Liver (tissue), 8 donors: ENCODE measurements at regions not wholly inside any gene's neighbourhood (a gene's known extent, or its start where the extent isn't known, plus 50 kb on each side); places are given as distances from the start of the nearest gene placed in this dataset.

Experiments used
- DNase-seq: peaks from one replicate; pipeline ENCODE4 v3.0.0-alpha.2; 2017; ENCODE audit warnings: low spot score
- H3K27ac ChIP-seq, 2 donors: one replicate each; pipeline ENCODE4 v1.7.0; 2013; ENCODE audit warnings: inconsistent platforms in 2 of 2, low read length in 2 of 2, control low read depth in 1 of 2, low read depth in 1 of 2, mild to moderate bottlenecking in 1 of 2
- H3K27me3 ChIP-seq, 4 donors: one replicate each; pipeline versions ENCODE4 v1.6.1 to v1.7.0; 2013; ENCODE audit warnings: low read length in 3 of 4, inconsistent platforms in 1 of 4, mild to moderate bottlenecking in 1 of 4, moderate library complexity in 1 of 4; ENCODE audit not compliant: control insufficient read depth in 4 of 4, insufficient read depth in 4 of 4
- H3K36me3 ChIP-seq, 4 donors: one replicate each; pipeline versions ENCODE4 v1.6.1 to v1.7.0; 2013; ENCODE audit warnings: low read length in 3 of 4, mild to moderate bottlenecking in 3 of 4, low read depth in 1 of 4, moderate library complexity in 1 of 4; ENCODE audit not compliant: control insufficient read depth in 4 of 4, insufficient read depth in 3 of 4
- H3K4me1 ChIP-seq, 4 donors: one replicate each; pipeline versions ENCODE4 v1.6.1 to v1.7.0; 2013; ENCODE audit warnings: low read length in 3 of 4, mild to moderate bottlenecking in 3 of 4, moderate library complexity in 1 of 4; ENCODE audit not compliant: control insufficient read depth in 4 of 4, insufficient read depth in 4 of 4
- H3K4me3 ChIP-seq, 3 donors: one replicate each; pipeline versions ENCODE4 v1.6.1 to v1.7.0; 2013; ENCODE audit warnings: low read length in 3 of 3, control low read depth in 1 of 3, low read depth in 1 of 3, mild to moderate bottlenecking in 1 of 3
- H3K9ac ChIP-seq, 2 donors: one replicate each; pipeline ENCODE4 v1.7.0; 2013; ENCODE audit warnings: low read length in 2 of 2, mild to moderate bottlenecking in 2 of 2, moderate library complexity in 2 of 2, control low read depth in 1 of 2, low read depth in 1 of 2
- H3K9me3 ChIP-seq, 4 donors: one replicate each; pipeline versions ENCODE4 v1.6.1 to v1.7.0; 2013; ENCODE audit warnings: low read length in 3 of 4; ENCODE audit not compliant: control insufficient read depth in 4 of 4
- ATF3 ChIP-seq: IDR thresholded peaks from 2 replicates; pipeline ENCODE4 v1.6.1; 2016; ENCODE audit warnings: antibody characterized with exemption
- CTCF ChIP-seq: fragments of 150-350 bp; IDR thresholded peaks from 2 replicates; pipeline ENCODE4 v1.5.1; 2017; ENCODE audit warnings: improper control_type of control experiment, low read depth, low read length; ENCODE audit not compliant: missing input control
- EGR1 ChIP-seq, 2 donors: IDR thresholded peaks; 2 replicates each; pipeline ENCODE4 v1.6.1; 2016 to 2018; ENCODE audit warnings: antibody characterized with exemption in 2 of 2, low read depth in 2 of 2
- FOXA2 ChIP-seq: IDR thresholded peaks from 2 replicates; pipeline ENCODE4 v1.6.1; 2016; ENCODE audit warnings: antibody characterized with exemption
- GABPA ChIP-seq, 2 donors: IDR thresholded peaks in 1 of 2; conservative IDR thresholded peaks in 1 of 2; 2 replicates each; pipeline ENCODE4 v1.6.1; 2016; ENCODE audit warnings: antibody characterized with exemption in 2 of 2, mild to moderate bottlenecking in 1 of 2, moderate library complexity in 1 of 2
- HNF4A ChIP-seq, 2 donors: conservative IDR thresholded peaks; 2 replicates each; pipeline ENCODE4 v1.6.1; 2016; ENCODE audit warnings: antibody characterized with exemption in 2 of 2, mild to moderate bottlenecking in 2 of 2
- HNF4G ChIP-seq: IDR thresholded peaks from 2 replicates; pipeline ENCODE4 v1.6.1; 2016; ENCODE audit warnings: antibody characterized with exemption
- JUND ChIP-seq, 2 donors: IDR thresholded peaks; 2 replicates each; pipeline ENCODE4 v1.6.1; 2016; ENCODE audit warnings: antibody characterized with exemption in 2 of 2
- MAX ChIP-seq: IDR thresholded peaks from 2 replicates; pipeline ENCODE4 v1.6.1; 2016; ENCODE audit warnings: antibody characterized with exemption
- RAD21 ChIP-seq, 2 donors: IDR thresholded peaks; 2 replicates each; pipeline ENCODE4 v1.6.1; 2016; ENCODE audit warnings: antibody characterized with exemption in 2 of 2, mild to moderate bottlenecking in 2 of 2
- REST ChIP-seq: IDR thresholded peaks from 2 replicates; pipeline ENCODE4 v1.6.1; 2016; ENCODE audit warnings: antibody characterized with exemption, mild to moderate bottlenecking
- SP1 ChIP-seq: IDR thresholded peaks from 2 replicates; pipeline ENCODE4 v1.6.1; 2018; ENCODE audit warnings: antibody characterized with exemption, mild to moderate bottlenecking
- YY1 ChIP-seq: IDR thresholded peaks from 2 replicates; pipeline ENCODE4 v1.6.1; 2016; ENCODE audit warnings: antibody characterized with exemption, mild to moderate bottlenecking
- ZBTB33 ChIP-seq: IDR thresholded peaks from 2 replicates; pipeline ENCODE4 v1.6.1; 2016; ENCODE audit warnings: antibody characterized with exemption
- WGBS: extraction: QIAGEN DNeasy Blood & Tissue Kit; methylation state at CpG from one replicate; pipeline ENCODE4 v1.1.7; 2013; 5-methylcytosine and 5-hydroxymethylcytosine counted together
- donor health status: healthy.
- donor health status: healthy.
- donor health status: healthy.
- donor health status: healthy.
- donor health status: healthy.

GRCh38 chr18:78071776-78072175, 822.1 kb downstream of the GALR1 start:
- TF ChIP-seq FOXA2 (no peak), EGR1 (IDR thresholded peaks at IDR 0.05; ENCODE audit: low read depth in 2 of 2) (no peak), YY1 (no peak), ATF3 (no peak), MAX (no peak), HNF4G (no peak)
- H3K4me3 ChIP-seq = no peak overlapping the region
- no peaks in the 10 kb centered on the region for H3K4me1 ChIP-seq
- no peak overlapping the region for H3K9ac ChIP-seq
- DNase-seq = no peak
- WGBS = 70% methylated on average over 3 of the region's 3 CpGs
- H3K9me3 ChIP-seq = peaks cover 0 to 4% (median 0%) of the 10 kb centered on the region in 4 donors
- peaks cover 0 to 2% (median 0%) of the 10 kb centered on the region in 4 donors for H3K27me3 ChIP-seq
- H3K36me3 ChIP-seq = no peaks in the 10 kb centered on the region
- H3K27ac ChIP-seq = no peak overlapping the region

GRCh38 chr18:78072375-78072774, 822.7 kb downstream of the GALR1 start:
- WGBS = 75% methylated on average over 14 of the region's 14 CpGs

More at GRCh38 chr18:78072375-78072774, 822.7 kb downstream of the GALR1 start:
- H3K36me3 ChIP-seq = no peaks in the 10 kb centered on the region
- H3K9ac ChIP-seq = no peak overlapping the region
- peaks cover 0 to 2% (median 0%) of the 10 kb centered on the region in 4 donors for H3K27me3 ChIP-seq
- no peak overlapping the region for H3K4me3 ChIP-seq
- no peak overlapping the region for H3K27ac ChIP-seq
- DNase-seq = no peak
- TF ChIP-seq HNF4A (conservative IDR thresholded peaks at IDR 0.05) (no peak), JUND (IDR thresholded peaks at IDR 0.05) (no peak), ATF3 (no peak), EGR1 (IDR thresholded peaks at IDR 0.05; ENCODE audit: low read depth in 2 of 2) (no peak), REST (no peak), GABPA (IDR thresholded peaks at IDR 0.05 in 1 of 2, conservative IDR thresholded peaks at IDR 0.05 in 1 of 2) (no peak), CTCF (no peak), FOXA2 (no peak), RAD21 (IDR thresholded peaks at IDR 0.05) (no peak), ZBTB33 (no peak), HNF4G (no peak), MAX (no peak), SP1 (no peak)
- no peaks in the 10 kb centered on the region for H3K9me3 ChIP-seq
- no peaks in the 10 kb centered on the region for H3K4me1 ChIP-seq
